HG03520 (cell line): ENCODE measurements at regions not wholly inside any gene's neighbourhood (a gene's known extent, or its start where the extent isn't known, plus 50 kb on each side); places are given as distances from the start of the nearest gene placed in this dataset.

Experiments used
- ATAC-seq: cut with Tn5 transposase; IDR thresholded peaks from one replicate; pipeline ENCODE4 v1.9.1; 2021; ENCODE audit warnings: mild to moderate bottlenecking, moderate library complexity; ENCODE audit not compliant: unreplicated experiment

- no peak for ATAC-seq
Observed at GRCh38 chr3:145939431-145939830, 221.6 kb downstream of the PLOD2 start.

DNA sequence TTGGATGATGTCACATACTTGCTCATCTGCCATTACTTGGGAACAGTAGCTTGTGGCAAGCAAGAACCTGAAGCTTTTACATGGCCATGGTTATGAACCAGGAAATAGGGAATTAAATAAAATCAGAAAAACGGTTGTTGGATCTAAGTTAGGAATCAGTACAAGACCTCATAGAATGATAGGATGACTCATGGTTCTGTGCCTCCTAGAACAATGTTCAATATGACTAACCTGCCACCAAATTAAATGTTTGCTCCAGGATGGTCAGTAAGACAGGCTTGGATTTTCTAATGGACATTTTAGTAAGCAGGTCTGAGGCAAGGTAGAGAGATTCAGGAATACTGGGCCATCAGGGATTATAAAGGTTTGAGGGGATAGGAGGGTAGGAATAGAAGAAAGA, 218.9 kb downstream of the PLOD2 start:
- ATAC-seq, result no peak

- no peak for ATAC-seq
Observed at GRCh38 chr3:145943952-145944351, 217.0 kb downstream of the PLOD2 start.

DNA sequence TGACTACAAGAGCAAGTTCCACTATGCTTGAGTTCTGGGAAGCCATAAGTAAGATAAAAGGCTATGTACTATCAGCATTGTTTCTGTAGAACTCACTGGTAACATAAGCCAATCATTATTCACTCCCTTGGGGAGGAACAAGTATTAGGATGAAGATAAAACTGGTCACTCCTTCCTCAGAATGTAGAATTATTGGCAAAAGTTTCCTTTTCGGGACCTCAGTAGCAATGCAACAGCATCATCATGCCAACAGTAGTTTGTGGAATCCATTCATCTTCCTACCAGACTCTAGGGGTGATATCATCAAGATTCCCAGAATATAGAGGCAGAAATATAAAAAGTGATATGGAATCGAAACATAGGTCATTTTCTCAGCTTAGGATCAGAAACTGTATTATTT, 209.5 kb downstream of the PLOD2 start:
- ATAC-seq, result no peak

- no peak for ATAC-seq
Observed at GRCh38 chr3:145952536-145952935, 208.4 kb downstream of the PLOD2 start.

- ATAC-seq, result no peak
Observed at GRCh38 chr3:145953316-145953715, 207.7 kb downstream of the PLOD2 start.

DNA sequence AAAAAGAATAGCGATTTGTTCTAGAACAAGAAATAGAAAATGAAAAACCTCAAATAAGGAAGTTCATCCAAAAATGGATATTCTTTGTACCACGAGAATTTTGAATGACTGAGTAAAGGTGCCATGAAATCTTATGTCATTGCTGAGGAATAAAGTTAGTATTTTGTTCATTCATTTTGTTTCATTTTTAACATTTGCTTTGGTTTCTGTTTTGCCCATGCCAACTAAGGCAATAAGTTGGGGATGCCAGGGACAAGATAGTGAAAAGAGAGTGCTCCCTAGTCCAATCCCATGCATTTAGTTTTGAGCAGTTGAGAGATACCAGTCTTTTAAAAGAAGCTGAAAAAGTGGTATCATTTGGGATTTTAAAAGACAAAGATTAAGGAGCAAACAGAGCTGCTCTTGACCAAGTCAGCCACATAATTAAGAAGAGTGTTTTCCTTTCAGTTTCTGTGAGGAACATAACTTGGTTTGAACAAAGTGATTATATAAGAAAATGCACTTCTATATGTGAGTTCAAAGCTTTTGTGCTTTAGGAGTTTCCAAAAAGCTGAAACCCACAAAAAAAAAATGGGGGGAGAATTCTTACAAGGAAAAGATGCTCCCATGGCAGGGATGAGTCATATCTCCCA, 201.4 kb downstream of the PLOD2 start:
- no peak for ATAC-seq

- ATAC-seq, result no peak
Observed at GRCh38 chr3:145963111-145963510, 197.9 kb downstream of the PLOD2 start.

DNA sequence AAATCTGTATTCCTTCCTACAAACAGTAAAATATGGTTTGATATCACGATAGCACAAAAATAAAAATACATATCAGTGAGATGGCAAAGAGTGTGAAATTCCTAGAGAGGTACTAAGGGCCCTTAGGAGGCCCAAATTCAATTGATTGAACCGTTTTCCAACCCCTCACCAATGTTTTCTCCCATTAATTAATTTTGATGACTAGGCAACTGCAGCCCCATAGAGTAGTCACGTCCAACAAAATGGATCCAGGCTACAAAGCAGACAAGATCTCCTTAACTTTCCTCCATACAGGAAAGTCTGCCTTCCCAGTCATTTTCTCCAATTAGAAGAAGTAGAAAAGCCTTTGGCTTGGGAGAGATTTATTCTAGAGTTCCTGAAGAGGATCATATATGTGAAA, 193.9 kb downstream of the PLOD2 start:
- ATAC-seq, result no peak

- ATAC-seq, result no peak
Observed at GRCh38 chr3:145971186-145971585, 189.8 kb downstream of the PLOD2 start.

DNA sequence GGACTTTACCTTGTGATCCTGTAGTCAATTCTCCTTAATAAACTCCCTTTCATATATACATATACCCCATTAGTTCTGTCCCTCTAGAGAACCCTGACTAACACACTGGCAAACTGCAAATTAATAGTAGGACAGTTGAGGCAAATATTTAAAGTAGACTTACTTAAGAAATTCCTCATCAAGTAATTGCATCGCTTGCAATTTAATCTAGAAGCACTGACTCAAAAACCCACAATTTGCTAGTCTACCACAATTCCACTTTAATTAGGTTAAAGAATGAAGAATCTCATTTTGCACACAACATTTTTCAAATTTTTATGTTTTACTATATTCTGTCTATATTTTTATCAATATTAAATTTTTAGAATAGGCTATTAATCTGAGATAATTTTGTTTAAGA, 188.1 kb downstream of the PLOD2 start:
- no peak for ATAC-seq

GRCh38 chr3:145981056-145981455, 179.9 kb downstream of the PLOD2 start:
- no peak for ATAC-seq

DNA sequence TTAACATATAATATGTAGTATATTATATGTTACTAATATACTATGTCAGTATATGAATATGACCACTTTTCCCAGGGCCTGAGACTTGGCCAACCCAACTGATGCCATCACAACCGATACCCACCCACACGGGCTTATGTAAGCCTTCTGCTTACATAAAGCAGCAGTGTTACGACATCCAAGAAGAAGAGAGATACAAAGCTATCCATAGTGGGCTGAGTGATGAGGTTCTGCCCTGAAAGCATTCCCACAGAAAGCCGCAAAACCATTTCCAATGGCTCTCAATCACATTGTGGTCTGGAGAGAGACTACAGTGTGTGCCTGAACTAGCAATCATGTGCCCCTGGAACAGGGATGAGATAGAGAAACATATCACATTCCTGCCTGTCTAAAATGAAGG, 177.9 kb downstream of the PLOD2 start:
- no peak for ATAC-seq
